ENCODE measurements at regions not wholly inside any gene's neighbourhood (a gene's known extent, or its start where the extent isn't known, plus 50 kb on each side); places are given as distances from the start of the nearest gene placed in this dataset.

- TF ChIP-seq POLR2AphosphoS5 (IDR thresholded peaks at IDR 0.05; ENCODE audit: insufficient read depth in 1 of 2, low read depth in 1 of 2) (no peak), POLR2A (IDR thresholded peaks at IDR 0.05) (no peak), CTCF (IDR thresholded peaks at IDR 0.05) (no peak)
- Histone ChIP-seq H3K27ac (no peak overlapping the region), H3K4me1 (no peaks in the 10 kb centered on the region), H3K36me3 (no peaks in the 10 kb centered on the region), H3K27me3 (no peaks in the 10 kb centered on the region), H3K4me3 (no peak overlapping the region), H3K9me3 (no peaks in the 10 kb centered on the region)
- no peak for DNase-seq (ENCODE audit: extremely low spot score in 2 of 2)
- intact Hi-C loops (cut with DNase I): no loop called here
These were observed 152.1 kb upstream of the RHOBTB1 start for GRCh38 chr10:61096056-61096455.

- DNase-seq (ENCODE audit: extremely low spot score in 2 of 2): no peak
- intact Hi-C loops (cut with DNase I): no loop called here
- TF ChIP-seq POLR2AphosphoS5 (IDR thresholded peaks at IDR 0.05; ENCODE audit: insufficient read depth in 1 of 2, low read depth in 1 of 2) (no peak), CTCF (IDR thresholded peaks at IDR 0.05) (no peak), POLR2A (IDR thresholded peaks at IDR 0.05) (no peak)
- Histone ChIP-seq H3K9me3 (no peaks in the 10 kb centered on the region), H3K27ac (no peak overlapping the region), H3K4me3 (no peak overlapping the region), H3K36me3 (no peaks in the 10 kb centered on the region), H3K4me1 (no peaks in the 10 kb centered on the region), H3K27me3 (no peaks in the 10 kb centered on the region)
These were observed 147.5 kb upstream of the RHOBTB1 start for GRCh38 chr10:61091531-61091930.

GRCh38 chr10:61089251-61089650 is 145.3 kb upstream of the RHOBTB1 start:
- intact Hi-C loops (cut with DNase I): no loop called here
- H3K36me3 ChIP-seq: no peaks in the 10 kb centered on the region

GRCh38 chr10:61084493-61084892 is 140.5 kb upstream of the RHOBTB1 start:
- Histone ChIP-seq H3K9me3 (no peaks in the 10 kb centered on the region), H3K4me1 (no peaks in the 10 kb centered on the region), H3K27ac (no peak overlapping the region), H3K36me3 (no peaks in the 10 kb centered on the region), H3K4me3 (no peak overlapping the region), H3K27me3 (no peaks in the 10 kb centered on the region)
- DNase-seq (ENCODE audit: extremely low spot score in 2 of 2): no peak
- intact Hi-C loops (cut with DNase I): no loop called here
- TF ChIP-seq POLR2AphosphoS5 (IDR thresholded peaks at IDR 0.05; ENCODE audit: insufficient read depth in 1 of 2, low read depth in 1 of 2) (no peak), CTCF (IDR thresholded peaks at IDR 0.05) (no peak), POLR2A (IDR thresholded peaks at IDR 0.05) (no peak)

More at GRCh38 chr10:61089251-61089650, 145.3 kb upstream of the RHOBTB1 start:
- no peak for TF ChIP-seq POLR2AphosphoS5 (IDR thresholded peaks at IDR 0.05; ENCODE audit: insufficient read depth in 1 of 2, low read depth in 1 of 2)
- TF ChIP-seq CTCF (IDR thresholded peaks at IDR 0.05): no peak
- no peak for TF ChIP-seq POLR2A (IDR thresholded peaks at IDR 0.05)
- no peak for DNase-seq (ENCODE audit: extremely low spot score in 2 of 2)
- Histone ChIP-seq H3K9me3 (no peaks in the 10 kb centered on the region), H3K4me1 (no peaks in the 10 kb centered on the region), H3K27me3 (no peaks in the 10 kb centered on the region), H3K4me3 (no peak overlapping the region), H3K27ac (no peak overlapping the region)

- TF ChIP-seq POLR2A (IDR thresholded peaks at IDR 0.05): no peak
- no peak for TF ChIP-seq CTCF (IDR thresholded peaks at IDR 0.05)
- no peak for TF ChIP-seq POLR2AphosphoS5 (IDR thresholded peaks at IDR 0.05; ENCODE audit: insufficient read depth in 1 of 2, low read depth in 1 of 2)
- H3K27me3 ChIP-seq: no peaks in the 10 kb centered on the region
- no peak for DNase-seq (ENCODE audit: extremely low spot score in 2 of 2)
- H3K9me3 ChIP-seq: no peaks in the 10 kb centered on the region
- no peaks in the 10 kb centered on the region for H3K4me1 ChIP-seq
- no peak overlapping the region for H3K27ac ChIP-seq
- no peak overlapping the region for H3K4me3 ChIP-seq
- intact Hi-C loops (cut with DNase I): no loop called here
- H3K36me3 ChIP-seq: no peaks in the 10 kb centered on the region
These were observed 137.3 kb upstream of the RHOBTB1 start for GRCh38 chr10:61081301-61081700.

All from vagina (tissue), 2 donors.